HG02763 (cell line): ENCODE measurements at regions not wholly inside any gene's neighbourhood (a gene's known extent, or its start where the extent isn't known, plus 50 kb on each side); places are given as distances from the start of the nearest gene placed in this dataset.

Experiments used
- ATAC-seq: cut with Tn5 transposase; IDR thresholded peaks from one replicate; pipeline ENCODE4 v1.9.1; 2021; ENCODE audit warnings: mild to moderate bottlenecking, moderate library complexity; ENCODE audit not compliant: unreplicated experiment

- ATAC-seq, result no peak
These were observed 958.4 kb downstream of the TYW1 start for GRCh38 chr7:67955061-67955460.

GRCh38 chr7:67962863-67963262, 966.2 kb downstream of the TYW1 start:
- no peak for ATAC-seq

- no peak for ATAC-seq
These were observed 979.9 kb downstream of the TYW1 start for GRCh38 chr7:67976490-67976889.

- ATAC-seq, result no peak
These were observed 986.9 kb downstream of the TYW1 start for GRCh38 chr7:67983486-67983885.

- ATAC-seq, result no peak
These were observed 987.7 kb downstream of the TYW1 start for GRCh38 chr7:67984326-67984725.

GRCh38 chr7:67989142-67989541, 992.5 kb downstream of the TYW1 start:
- ATAC-seq, result no peak

GRCh38 chr7:67990003-67990402, 993.4 kb downstream of the TYW1 start:
- ATAC-seq, result no peak

GRCh38 chr7:67990716-67991115, 994.1 kb downstream of the TYW1 start:
- no peak for ATAC-seq

GRCh38 chr7:67992287-67992686, 995.7 kb downstream of the TYW1 start:
- ATAC-seq, result no peak

GRCh38 chr7:68005992-68006391, 1009.4 kb downstream of the TYW1 start:
- no peak for ATAC-seq

- no peak for ATAC-seq
These were observed 1010.0 kb downstream of the TYW1 start for GRCh38 chr7:68006619-68007018.

GRCh38 chr7:68009716-68010115, 1013.1 kb downstream of the TYW1 start:
- no peak for ATAC-seq

GRCh38 chr7:68014031-68014736, 1017.6 kb downstream of the TYW1 start:
- ATAC-seq, result no peak

- no peak for ATAC-seq
These were observed 1018.7 kb downstream of the TYW1 start for GRCh38 chr7:68015122-68015977.

GRCh38 chr7:68015978-68016532, 1019.4 kb downstream of the TYW1 start:
- ATAC-seq, result no peak

GRCh38 chr7:68020102-68020501, 1023.5 kb downstream of the TYW1 start:
- ATAC-seq, result no peak

GRCh38 chr7:68025369-68025768, 1028.7 kb downstream of the TYW1 start:
- no peak for ATAC-seq

- no peak for ATAC-seq
These were observed 1033.9 kb downstream of the TYW1 start for GRCh38 chr7:68030530-68030929.

- no peak for ATAC-seq
These were observed 1034.7 kb downstream of the TYW1 start for GRCh38 chr7:68031180-68031943.

GRCh38 chr7:68038621-68039314, 1042.1 kb downstream of the TYW1 start:
- no peak for ATAC-seq

GRCh38 chr7:68041554-68041953, 1044.9 kb downstream of the TYW1 start:
- ATAC-seq, result no peak
